NCI-H524 (cell line): ENCODE measurements at regions not wholly inside any gene's neighbourhood (a gene's known extent, or its start where the extent isn't known, plus 50 kb on each side); places are given as distances from the start of the nearest gene placed in this dataset.
A peak's percentile ranks its signal among the peaks of the same experiment; 100 is the strongest.

Experiments
- DNase-seq, 2 experiments: peaks; one replicate each; lab custom pipeline; 2025; lab: John Stamatoyannopoulos, UW

DNA sequence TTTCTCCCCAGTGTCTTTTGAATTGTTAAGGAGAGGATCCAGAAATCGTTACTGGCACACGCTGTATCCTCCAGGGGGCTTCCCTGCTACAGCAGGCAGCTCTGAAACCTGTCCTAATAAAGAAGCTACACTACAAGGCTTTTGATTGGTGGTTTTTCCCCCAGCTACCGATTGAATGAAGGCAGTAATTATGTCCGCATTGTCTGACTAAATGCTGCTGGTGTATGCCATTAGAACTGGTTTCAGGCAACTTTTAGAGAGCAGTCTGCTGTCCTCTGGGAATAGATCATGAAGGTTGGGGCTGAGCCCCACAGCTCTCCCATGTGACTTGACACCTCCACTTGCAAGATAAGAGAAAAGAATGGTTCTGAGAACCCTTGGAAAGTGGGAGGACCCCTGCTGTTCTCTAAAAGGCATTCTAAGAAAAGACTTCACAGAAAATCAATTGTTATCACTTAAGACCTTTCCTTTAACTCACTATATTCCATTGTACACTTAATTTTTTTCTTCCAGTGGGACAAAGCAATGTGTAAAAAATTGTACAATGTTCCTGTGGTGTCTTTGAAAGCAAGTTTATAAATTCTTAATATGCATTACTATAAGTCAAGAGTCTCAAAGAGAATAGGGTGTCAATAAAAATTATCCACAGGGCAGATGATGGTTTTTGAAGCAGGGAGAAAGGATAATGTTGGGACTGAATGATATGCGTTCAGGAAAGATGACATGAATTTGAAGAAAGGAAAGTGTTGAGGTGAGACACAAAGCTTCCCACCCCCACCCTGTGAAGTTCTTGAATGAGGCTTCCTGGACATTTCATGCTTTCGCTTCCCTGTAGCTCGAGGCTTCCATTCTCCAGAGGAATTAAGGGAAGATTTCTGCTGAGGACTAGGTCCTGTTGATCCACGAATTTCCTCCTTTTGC is 53.0 kb upstream of the DAZL start:
- peak; percentile 27 to 77 for DNase-seq

DNA sequence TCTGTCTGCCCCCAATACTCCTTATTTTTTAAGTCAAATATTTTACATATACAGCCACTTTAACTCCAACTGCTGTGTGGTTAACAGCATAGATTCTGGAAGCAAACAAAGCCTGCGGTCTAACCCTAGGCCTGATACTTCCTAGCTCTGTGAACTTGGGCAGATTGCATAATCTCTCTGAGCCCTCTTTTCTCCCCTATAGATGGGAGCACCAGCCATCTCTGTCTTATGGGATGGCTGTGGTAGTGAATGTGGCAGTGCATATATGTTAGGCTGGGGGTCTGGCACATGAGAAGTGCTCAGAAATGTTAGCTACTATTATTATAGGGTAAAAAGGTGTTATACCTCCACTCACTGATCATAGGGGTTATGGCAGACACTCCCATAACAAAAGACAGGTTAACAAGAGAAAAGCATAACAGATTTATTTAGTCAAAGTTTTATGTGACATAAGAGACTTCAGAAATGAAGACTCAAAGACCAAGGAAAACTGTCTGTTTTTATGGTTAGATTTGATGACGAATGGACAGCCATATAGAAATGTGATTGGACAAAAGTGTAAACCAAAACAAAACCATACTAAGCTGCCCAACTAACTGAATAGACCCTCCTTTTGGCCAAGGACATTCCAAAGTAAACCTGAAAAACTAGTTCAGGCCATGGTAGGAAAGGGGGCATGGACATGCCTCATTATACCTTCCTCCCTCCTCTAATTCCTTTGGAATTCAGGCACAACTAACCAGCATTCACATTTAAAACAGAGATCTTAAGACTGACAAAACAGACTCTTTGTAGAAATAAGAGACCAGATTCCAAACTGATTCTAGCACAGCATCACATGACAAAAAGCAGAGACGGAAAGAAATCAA is 53.9 kb upstream of the DAZL start:
- DNase-seq, result no peak

DNA sequence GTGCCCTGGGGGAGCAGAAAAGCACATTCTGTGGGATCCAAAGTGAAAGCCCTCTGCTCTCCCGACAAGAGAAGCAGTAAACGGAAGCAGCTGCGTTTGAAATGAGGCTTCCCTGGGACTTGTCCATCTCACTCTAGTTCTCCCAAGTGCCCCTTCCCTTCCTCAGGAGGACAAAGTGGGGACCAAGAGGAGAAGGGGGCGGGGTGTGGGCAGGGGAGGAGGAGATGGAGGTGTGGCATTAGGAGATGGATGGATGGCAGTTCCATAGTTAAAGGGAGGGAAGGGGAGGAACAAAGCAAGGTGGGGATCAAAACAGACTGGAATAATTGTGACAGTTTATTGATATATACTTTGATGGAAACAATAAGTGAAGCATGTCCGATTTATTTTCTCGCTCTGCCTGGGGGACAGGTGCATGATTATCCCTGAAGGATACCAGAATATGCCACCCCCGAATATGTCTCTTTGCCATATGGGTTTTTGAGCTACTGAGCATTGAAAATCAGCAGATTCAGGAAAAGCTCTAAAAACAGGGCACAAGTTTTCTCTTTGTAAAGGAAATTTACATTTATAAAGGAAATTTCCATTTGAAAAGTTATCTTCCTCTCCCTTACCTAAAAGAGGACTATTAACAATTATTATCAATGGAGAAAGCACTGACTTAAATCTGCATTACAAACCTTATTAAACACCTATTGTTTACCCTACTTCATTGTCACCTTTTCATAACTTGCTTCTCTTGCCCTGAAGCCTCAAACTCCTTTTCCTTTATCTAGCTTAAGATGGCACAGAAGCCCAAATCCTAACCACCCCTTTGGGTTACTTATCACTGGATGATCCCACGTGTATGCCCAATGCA is 58.9 kb upstream of the DAZL start:
- peak; percentile 75 to 90 for DNase-seq

- no peak for DNase-seq
These were observed 60.1 kb upstream of the DAZL start for GRCh38 chr3:16665282-16665741.

DNA sequence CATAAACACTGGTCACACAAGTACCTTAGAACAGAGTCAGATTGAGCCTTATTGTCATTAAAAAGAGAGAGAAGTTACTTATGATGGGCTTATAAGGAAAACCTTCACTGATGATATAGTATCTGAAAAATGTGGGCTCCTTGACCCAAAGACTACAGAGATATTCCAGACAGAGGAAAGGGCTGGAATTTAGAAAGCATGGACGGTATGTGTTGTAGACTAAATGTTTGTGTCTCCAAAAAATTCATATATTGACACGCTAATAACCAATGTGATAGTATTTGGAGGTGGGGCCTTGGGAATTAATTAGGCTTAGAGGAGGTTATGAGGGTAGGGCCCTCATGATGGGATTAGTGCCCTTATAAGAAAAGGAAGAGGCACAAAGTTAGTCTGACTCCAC is 61.0 kb upstream of the DAZL start:
- DNase-seq, result no peak

- DNase-seq, result no peak
These were observed 62.4 kb upstream of the DAZL start for GRCh38 chr3:16667633-16668032.

GRCh38 chr3:16668776-16669545 is 63.7 kb upstream of the DAZL start:
- DNase-seq, result peak in 1 of 2 experiments; percentile 51

GRCh38 chr3:16670191-16670590 is 65.0 kb upstream of the DAZL start:
- DNase-seq, result no peak

DNA sequence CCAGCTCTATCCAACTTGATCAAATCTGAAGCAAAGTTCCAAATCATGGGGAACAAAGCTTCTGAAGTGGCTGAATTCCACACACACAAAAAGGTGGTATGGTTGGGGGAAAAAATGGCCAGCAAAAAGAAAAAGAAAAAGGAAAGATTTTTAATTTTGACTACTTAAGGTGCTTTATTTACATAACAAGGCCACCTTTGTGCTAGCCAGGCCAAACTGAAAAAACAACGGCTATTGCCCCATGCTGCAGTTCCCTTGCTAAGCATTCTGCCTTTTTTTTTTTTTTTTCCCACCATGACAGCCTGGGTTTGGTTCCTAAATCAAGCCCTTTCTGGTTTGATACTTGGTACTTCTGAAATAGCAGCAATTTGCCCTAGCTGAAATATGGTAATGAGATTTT is 66.5 kb upstream of the DAZL start:
- DNase-seq, result no peak

GRCh38 chr3:16673530-16673929 is 68.3 kb upstream of the DAZL start:
- no peak for DNase-seq

- no peak for DNase-seq
These were observed 70.6 kb upstream of the DAZL start for GRCh38 chr3:16675805-16676204.

- no peak for DNase-seq
These were observed 81.5 kb upstream of the DAZL start for GRCh38 chr3:16686679-16687078.

DNA sequence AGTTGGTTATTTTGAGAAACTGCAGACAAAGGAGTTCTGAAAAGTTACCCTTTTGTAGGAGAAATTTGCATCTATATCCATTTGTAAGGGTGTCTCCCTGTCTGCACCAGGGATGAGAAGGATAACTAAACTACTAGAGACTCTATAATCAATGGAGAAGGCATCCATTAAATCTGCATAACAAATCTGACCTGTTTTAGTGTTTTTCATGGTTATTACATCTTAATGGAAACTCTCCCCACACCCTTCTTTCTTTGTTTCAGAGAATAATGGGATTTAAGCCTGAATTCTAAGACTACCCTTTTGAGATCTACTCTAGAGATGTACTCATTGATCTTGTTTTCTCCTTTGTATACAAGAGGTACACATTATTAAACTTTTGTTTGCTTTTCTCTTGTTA is 82.0 kb upstream of the DAZL start:
- no peak for DNase-seq

GRCh38 chr3:16692486-16693344 is 87.5 kb upstream of the DAZL start:
- no peak for DNase-seq

- DNase-seq, result no peak
These were observed 88.6 kb upstream of the DAZL start for GRCh38 chr3:16693820-16694219.

DNA sequence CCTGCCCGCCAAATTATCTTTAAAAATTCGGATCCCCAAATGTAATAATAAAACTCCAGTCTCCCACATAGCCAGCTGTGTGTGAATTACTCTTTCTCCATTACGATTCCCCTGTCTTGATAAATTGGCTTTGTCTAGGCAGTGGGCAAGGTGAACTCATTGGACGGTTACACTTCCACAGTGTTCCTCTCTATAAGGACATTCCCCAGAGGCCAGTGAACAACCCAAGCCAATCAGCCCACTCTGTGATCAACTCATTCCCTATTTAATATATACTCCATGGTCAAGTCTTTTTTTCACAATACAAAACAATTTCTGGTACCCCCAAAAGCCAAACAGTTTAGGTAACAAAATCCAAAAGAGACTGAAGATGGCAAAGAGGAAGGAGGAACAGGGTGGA is 90.5 kb upstream of the DAZL start:
- DNase-seq, result no peak

DNA sequence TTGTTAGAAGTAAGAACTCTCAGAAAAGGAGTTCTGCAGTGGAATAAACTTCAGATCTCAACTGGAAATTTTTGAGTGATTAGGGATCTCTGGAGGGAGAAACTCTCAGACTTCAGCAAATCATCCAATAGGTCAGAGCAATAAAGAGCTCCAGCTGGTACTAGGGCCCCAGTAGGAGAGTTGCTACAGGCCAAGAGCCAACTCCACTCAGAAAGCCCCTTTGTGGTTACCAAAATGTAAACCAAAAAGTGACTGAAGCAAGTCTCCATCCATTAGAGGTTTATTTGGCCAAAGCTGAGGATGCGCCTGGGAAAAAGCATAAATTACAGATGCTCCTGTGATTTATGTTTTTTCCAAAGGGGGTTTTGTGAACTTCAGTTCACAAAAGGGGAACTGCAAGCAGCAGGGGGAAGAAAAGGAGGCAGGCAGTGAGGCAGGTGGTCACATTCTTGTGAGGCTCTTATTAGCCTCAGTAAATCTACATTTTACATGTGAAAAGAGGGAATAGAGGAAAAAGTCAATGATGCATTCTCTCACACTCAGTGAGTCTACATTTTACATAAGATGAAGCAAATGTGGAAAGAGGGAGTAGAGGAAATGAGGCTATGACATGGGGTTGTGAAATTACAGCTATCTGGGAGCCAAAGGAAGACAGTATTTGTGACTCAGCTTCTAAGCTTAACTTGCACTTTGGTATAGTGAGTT is 92.4 kb upstream of the DAZL start:
- no peak for DNase-seq

GRCh38 chr3:16700651-16701050 is 95.4 kb upstream of the DAZL start:
- DNase-seq, result no peak

- no peak for DNase-seq
These were observed 99.7 kb upstream of the DAZL start for GRCh38 chr3:16704941-16705340.

DNA sequence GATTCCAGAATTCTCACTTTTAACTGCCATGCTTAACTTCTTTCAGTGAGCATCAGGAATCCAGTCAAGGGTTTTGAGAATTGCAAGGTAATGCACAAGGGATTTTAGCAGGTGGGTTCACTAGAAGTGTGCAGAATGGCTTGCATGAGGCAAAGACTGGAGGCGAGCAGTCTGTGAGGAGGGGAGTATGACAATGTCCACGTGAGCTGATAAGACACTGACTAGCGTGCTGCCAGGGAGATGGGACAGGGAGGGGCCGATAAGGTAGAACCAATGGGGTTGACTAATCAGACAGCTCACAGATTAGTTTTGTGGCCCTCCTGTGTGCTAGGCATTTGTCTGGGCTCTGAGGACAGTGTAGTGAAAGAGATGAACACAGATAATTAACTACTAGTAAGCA is 102.0 kb upstream of the DAZL start:
- DNase-seq, result no peak
